SK-N-SH treated with all-trans-retinoic acid at 6 μM for 48 hours (cell line): ENCODE measurements at regions not wholly inside any gene's neighbourhood (a gene's known extent, or its start where the extent isn't known, plus 50 kb on each side); places are given as distances from the start of the nearest gene placed in this dataset.

Experiments
- CSDC2 ChIP-seq: fragments of 250-450 bp; sonication (Bioruptor Pico); IDR thresholded peaks from 2 replicates; pipeline ENCODE4 v1.5.0; 2020; ENCODE audit warnings: mild to moderate bottlenecking, moderate library complexity
- GLIS3 ChIP-seq: fragments of 250-450 bp; sonication (Bioruptor Pico); IDR thresholded peaks from 2 replicates; pipeline ENCODE4 v1.5.0; 2020; ENCODE audit warnings: mild to moderate bottlenecking, moderate library complexity
- ISL1 ChIP-seq: fragments of 250-450 bp; sonication (Bioruptor Pico); IDR thresholded peaks from 2 replicates; pipeline ENCODE4 v2.1.2; 2022; ENCODE audit warnings: mild to moderate bottlenecking, moderate library complexity
- OSR1 ChIP-seq: fragments of 250-450 bp; sonication (Bioruptor Pico); IDR thresholded peaks from 2 replicates; pipeline ENCODE4 v1.8.0; 2022; ENCODE audit warnings: moderate library complexity, mild to moderate bottlenecking, inconsistent platforms
- TOX ChIP-seq: fragments of 250-450 bp; sonication (Bioruptor Pico); IDR thresholded peaks from 2 replicates; pipeline ENCODE4 v1.8.0; 2021; ENCODE audit warnings: mild to moderate bottlenecking, moderate library complexity, borderline replicate concordance
- ZC3H10 ChIP-seq: fragments of 250-450 bp; sonication (Bioruptor Pico); IDR thresholded peaks from 2 replicates; pipeline ENCODE4 v1.5.1; 2021; ENCODE audit warnings: mild to moderate bottlenecking, moderate library complexity
- ZFP3 ChIP-seq: fragments of 250-450 bp; sonication (Bioruptor Pico); IDR thresholded peaks from 2 replicates; pipeline ENCODE4 v1.5.0; 2020; ENCODE audit warnings: mild to moderate bottlenecking, moderate library complexity
- ZFP30 ChIP-seq: fragments of 450-650 bp; formaldehyde crosslinking; IDR thresholded peaks from 2 replicates; pipeline ENCODE4 v1.5.0; 2022; ENCODE audit warnings: mild to moderate bottlenecking, moderate library complexity
- TF ChIP-seq, protein P1 (sequence below): fragments of 250-450 bp; sonication (Bioruptor Pico); IDR thresholded peaks from 2 replicates; pipeline ENCODE4 v1.8.0; 2021; ENCODE audit warnings: low read depth, mild to moderate bottlenecking, moderate library complexity, borderline replicate concordance

DNA sequence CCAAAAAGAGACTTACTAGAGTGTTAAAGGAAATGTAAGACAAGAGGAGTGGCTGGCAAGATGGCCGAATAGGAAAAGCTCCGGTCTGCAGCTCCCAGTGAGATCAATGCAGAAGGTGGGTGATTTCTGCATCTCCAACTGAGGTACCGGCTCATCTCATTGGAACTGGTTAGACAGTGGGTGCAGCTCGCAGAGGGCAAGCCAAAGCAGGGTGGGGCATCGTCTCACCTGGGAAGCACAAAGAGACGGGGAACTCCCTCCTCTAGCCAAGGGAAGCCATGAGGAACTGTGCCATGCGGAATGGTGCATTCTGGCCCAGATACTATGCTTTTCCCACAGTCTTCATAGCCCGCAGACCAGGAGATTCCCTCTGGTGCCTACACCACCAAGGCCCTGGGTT lies 308.7 kb downstream of the AGTPBP1 start:
- TF ChIP-seq OSR1 (CRISPR knock-in tag) (no peak), ZC3H10 (CRISPR knock-in tag) (no peak), GLIS3 (no peak), TOX (CRISPR knock-in tag) (no peak), ZFP3 (CRISPR knock-in tag) (no peak), ZFP30 (CRISPR knock-in tag) (no peak), CSDC2 (no peak), ISL1 (CRISPR knock-in tag) (no peak)
- TF ChIP-seq, protein P1, sequence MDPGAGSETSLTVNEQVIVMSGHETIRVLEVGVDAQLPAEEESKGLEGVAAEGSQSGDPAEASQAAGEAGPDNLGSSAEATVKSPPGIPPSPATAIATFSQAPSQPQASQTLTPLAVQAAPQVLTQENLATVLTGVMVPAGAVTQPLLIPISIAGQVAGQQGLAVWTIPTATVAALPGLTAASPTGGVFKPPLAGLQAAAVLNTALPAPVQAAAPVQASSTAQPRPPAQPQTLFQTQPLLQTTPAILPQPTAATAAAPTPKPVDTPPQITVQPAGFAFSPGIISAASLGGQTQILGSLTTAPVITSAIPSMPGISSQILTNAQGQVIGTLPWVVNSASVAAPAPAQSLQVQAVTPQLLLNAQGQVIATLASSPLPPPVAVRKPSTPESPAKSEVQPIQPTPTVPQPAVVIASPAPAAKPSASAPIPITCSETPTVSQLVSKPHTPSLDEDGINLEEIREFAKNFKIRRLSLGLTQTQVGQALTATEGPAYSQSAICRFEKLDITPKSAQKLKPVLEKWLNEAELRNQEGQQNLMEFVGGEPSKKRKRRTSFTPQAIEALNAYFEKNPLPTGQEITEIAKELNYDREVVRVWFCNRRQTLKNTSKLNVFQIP = no peak
